A172 (cell line): ENCODE measurements at regions not wholly inside any gene's neighbourhood (a gene's known extent, or its start where the extent isn't known, plus 50 kb on each side); places are given as distances from the start of the nearest gene placed in this dataset.
"Not testable (repeated sequence)": the region's sequence is repeated elsewhere in the genome, so short reads cannot be mapped to it uniquely, and the experiment has no call there.

ENCODE experiments used
- DNase-seq: peaks from one replicate; pipeline ENCODE4 v3.0.0-alpha.2; 2015; ENCODE audit warnings: low spot score

DNA sequence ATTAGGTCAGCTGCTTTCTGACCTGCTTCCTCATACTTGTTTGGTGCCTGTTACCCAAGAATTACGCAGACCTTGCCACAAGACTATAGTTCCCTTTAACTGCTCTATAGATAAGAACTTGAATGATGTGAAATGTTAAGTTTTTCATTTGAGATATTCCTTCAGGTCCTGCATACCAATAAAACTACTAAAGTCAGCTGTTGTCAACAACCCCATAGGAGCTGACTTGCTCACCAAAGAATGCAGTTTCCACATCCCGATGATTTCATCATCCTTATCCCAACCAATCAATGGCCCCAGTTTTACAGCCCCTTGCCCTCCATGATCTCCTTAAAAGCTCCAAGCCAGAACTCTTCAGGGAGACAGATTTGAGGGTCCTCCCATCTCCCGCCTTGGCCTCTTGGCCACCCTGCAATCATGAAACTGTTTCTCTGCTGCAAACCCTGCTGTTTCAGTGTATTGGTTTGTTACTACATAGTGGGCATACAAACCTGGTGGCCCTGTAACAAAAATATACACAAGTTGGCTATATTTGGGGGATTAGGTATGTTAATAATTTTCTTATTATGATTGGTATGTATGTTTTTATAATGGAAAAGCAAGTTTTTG lies 396.3 kb upstream of the CHST9 start:
- DNase-seq, result no peak

DNA sequence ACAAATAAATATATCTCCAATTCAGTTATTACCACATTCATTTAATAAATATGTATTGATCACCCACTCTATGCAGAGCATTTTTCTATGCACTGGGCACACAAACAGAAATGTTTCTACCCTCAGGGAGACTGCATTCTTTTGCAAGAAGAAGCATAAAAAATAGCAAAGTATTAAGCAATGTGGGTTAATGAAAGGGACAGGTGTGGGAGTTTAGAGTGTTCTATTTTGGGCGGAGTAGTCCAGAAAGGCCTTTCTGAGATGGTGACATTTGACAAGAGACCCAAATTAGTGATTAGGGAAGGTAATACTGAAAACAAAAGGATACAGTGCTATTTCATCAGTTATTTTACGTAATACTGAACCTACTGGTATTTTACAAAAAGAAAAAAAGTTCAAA lies 394.3 kb upstream of the CHST9 start:
- no peak for DNase-seq

DNA sequence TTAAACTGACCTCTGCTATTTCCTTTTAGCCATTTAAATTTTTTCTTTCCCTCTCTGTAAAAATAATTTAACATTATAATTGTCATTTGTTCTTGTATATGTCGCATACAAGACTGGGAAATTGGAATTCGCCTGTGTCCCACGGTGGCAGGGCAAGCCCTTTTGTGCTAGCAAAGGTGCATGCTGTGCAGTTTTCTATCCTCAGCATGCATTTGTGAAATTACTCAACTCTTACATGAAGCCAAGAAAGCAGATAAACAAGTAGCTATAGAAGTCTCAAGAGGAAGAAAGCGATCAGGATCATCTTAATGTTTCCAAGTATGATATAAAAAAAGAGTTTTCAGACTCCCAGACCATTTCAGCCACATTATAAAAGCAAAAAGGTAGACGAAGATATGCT lies 392.6 kb upstream of the CHST9 start:
- no peak for DNase-seq

GRCh38 chr18:27577265-27577664 lies 392.2 kb upstream of the CHST9 start:
- no peak for DNase-seq

DNA sequence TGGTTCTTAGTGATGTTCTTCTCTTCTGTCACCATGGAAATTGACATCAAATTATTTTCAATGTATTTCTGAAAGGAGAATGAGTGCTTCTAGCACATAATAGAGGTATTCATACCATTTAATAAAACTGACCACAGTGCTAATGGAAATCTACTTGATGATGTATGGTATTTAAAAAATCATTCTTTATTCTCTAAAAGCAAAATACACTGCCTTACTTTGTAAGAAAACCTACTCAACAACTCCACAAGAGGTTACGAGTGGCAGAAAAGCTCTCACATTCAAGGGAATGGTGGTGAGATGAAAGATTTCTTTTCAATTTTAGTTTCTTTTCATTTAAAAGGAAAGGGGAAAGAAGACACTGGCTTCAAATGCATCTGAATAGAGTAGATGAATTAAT lies 382.3 kb upstream of the CHST9 start:
- DNase-seq, result no peak

GRCh38 chr18:27564066-27564465 lies 379.0 kb upstream of the CHST9 start:
- no peak for DNase-seq

GRCh38 chr18:27558388-27559155 lies 373.5 kb upstream of the CHST9 start:
- no peak for DNase-seq

- no peak for DNase-seq
These were observed 371.6 kb upstream of the CHST9 start for GRCh38 chr18:27556741-27557140.

GRCh38 chr18:27549335-27550039 lies 364.4 kb upstream of the CHST9 start:
- no peak for DNase-seq

GRCh38 chr18:27546991-27547390 lies 361.9 kb upstream of the CHST9 start:
- no peak for DNase-seq

DNA sequence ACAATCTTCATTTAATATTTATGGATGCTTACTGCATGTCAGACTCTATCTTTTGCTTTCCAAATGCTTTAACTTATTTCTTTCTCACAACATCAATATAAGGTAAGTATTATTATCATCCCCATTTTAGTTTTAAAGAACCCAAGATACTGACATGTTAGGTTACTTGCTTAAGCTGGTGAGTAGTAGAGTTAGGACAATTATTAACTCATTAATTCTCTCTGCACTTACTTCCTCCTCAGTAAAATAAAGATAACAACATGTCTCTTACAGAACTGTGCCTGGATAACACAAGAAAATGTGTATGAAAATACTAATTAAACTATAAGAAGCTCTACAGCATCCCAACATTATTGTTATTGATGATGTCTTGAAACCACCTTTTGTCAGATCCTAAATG lies 359.1 kb upstream of the CHST9 start:
- no peak for DNase-seq

DNA sequence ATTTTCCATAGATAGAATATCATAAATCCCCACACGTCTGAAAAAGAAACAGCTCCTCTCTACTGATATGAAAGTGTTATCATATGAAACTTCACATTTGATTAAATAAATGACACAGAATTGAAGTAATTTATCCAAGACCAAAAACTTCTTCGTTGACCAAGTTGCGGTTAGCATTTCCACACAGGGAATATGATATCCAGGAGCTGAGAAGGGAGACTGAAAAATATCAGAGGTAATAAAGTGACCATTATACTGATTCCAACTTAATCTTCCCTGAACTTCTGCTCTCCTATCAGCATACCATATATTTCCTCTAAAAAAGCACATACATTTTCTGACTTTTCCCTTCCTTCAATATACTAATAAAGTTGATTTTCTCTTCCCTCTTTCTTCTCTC lies 356.2 kb upstream of the CHST9 start:
- no peak for DNase-seq

- no peak for DNase-seq
These were observed 355.0 kb upstream of the CHST9 start for GRCh38 chr18:27540111-27540510.

DNA sequence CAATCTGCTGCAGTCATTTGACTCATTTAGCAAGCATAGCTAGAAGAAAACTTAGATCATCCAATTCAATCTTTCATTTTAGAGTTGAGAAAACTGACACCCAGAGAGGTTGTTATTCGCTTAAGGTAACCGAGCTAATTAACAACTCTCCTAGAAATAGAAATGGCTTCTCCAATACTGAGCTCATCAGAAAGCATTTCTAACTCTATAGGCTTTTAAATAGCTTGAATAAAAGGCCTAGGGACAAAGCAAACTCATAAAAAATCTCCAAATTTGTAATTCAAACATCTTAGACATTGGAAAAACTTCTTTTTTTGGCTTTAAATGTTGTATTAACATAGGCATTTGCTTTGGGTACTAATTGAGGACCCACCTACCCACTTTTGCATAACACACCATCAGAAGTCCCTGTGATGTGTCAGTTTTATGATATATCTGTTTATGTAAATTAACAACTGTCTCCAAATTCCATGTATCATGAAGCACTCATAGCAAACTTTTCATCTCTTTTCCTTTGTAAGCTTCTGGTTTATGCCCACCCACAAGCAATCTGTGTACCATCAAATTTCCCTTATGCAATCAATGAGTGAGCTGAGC lies 343.9 kb upstream of the CHST9 start:
- DNase-seq, result no peak

- no peak for DNase-seq
These were observed 342.7 kb upstream of the CHST9 start for GRCh38 chr18:27527856-27528255.

DNA sequence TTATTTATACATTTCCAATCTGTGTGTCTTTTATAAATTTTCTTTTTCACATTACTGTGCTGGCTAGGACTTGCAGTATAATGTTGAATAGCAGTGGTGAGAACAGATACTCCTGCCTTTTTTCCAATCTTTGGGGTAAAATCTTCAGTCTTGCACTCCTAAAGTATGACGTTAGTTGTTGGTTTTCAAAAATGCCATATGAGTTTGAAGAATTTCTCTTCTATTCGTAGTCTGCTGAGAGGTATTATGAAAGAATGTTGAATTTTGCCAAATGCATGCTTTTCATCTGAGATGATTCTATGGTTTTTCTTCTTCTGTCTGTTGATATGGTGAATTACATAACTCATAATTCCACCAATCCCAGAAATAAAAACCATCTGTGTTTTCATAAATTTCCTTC lies 335.3 kb upstream of the CHST9 start:
- DNase-seq, result no peak

GRCh38 chr18:27510036-27510633 lies 325.0 kb upstream of the CHST9 start:
- not testable (repeated sequence) for DNase-seq

DNA sequence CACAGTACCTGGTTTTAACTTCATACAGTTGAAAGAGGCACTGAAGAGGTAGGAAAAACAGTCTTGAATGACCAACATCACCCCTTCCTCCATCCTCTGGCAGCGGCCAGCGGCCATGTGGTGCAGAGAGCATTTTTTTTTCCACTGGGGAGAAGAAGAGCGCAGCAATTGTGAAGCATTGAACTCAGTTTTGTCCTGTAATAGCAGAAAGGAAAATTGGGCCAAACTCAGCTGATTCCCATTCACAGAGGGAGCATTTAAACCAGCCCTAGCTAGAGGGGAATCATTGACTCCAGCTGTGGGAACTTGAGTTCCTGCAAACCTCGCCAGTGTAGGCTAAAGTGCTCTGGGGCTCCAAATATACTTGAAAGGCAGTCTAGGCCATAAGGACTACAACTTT lies 316.6 kb upstream of the CHST9 start:
- no peak for DNase-seq

- DNase-seq, result no peak
These were observed 315.4 kb upstream of the CHST9 start for GRCh38 chr18:27500531-27500930.

- DNase-seq, result no peak
These were observed 312.1 kb upstream of the CHST9 start for GRCh38 chr18:27497246-27497645.

DNA sequence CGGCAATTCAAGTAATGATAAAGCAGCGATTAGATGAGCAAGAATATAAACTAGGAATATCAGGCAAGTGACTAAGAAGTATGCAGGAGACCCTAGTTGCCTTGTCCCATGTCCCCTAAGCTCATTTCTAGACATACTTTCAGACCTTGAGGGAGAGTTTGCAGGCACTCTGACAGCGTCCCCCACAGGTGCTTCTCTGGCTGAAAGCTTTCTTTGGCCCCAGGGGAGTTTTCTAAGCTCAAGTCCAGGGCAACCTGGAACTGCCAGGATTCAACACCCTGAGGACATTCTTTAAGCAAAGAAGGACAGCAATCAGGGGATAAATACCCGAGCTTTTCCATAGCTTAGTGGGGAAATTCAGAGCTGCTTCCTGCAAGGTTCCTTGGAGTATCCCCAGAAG lies 308.1 kb upstream of the CHST9 start:
- no peak for DNase-seq

- no peak for DNase-seq
These were observed 306.7 kb upstream of the CHST9 start for GRCh38 chr18:27491772-27492171.
